Neural progenitor cell (in vitro differentiated cells): ENCODE measurements at regions not wholly inside any gene's neighbourhood (a gene's known extent, or its start where the extent isn't known, plus 50 kb on each side); places are given as distances from the start of the nearest gene placed in this dataset.

Source experiments
- CTCF ChIP-seq: fragments of 200-600 bp; sonication (generic); IDR thresholded peaks from 2 replicates; pipeline ENCODE4 v1.5.1; 2017; ENCODE audit warnings: antibody characterized with exemption, mild to moderate bottlenecking
- EZH2 ChIP-seq: fragments of 200-600 bp; sonication (generic); IDR thresholded peaks from 2 replicates; pipeline ENCODE4 v1.6.1; 2017; ENCODE audit warnings: antibody characterized with exemption, mild to moderate bottlenecking, moderate library complexity
- EZH2phosphoT487 ChIP-seq: fragments of 200-600 bp; sonication (generic); IDR thresholded peaks from 2 replicates; pipeline ENCODE4 v1.6.1; 2017; ENCODE audit warnings: antibody characterized with exemption

GRCh38 chr10:20683345-20683744, 213.8 kb downstream of the NEBL start:
- TF ChIP-seq CTCF = no peak
- TF ChIP-seq EZH2phosphoT487 = no peak
- TF ChIP-seq EZH2 = no peak
